GM12801 (cell line): ENCODE measurements at regions not wholly inside any gene's neighbourhood (a gene's known extent, or its start where the extent isn't known, plus 50 kb on each side); places are given as distances from the start of the nearest gene placed in this dataset.

Source experiments
- CTCF ChIP-seq: IDR thresholded peaks from one replicate; pipeline ENCODE4 v1.5.1; 2011; ENCODE audit warnings: control low read depth; ENCODE audit not compliant: insufficient read length; ENCODE audit errors: extremely low read depth

GRCh38 chr12:126685636-126686035 lies 1581.3 kb upstream of the TMEM132C start:
- no peak for TF ChIP-seq CTCF

- TF ChIP-seq CTCF = no peak
Observed at GRCh38 chr12:126688556-126688955, 1578.4 kb upstream of the TMEM132C start.

- no peak for TF ChIP-seq CTCF
Observed at GRCh38 chr12:126700096-126700495, 1566.9 kb upstream of the TMEM132C start.

- no peak for TF ChIP-seq CTCF
Observed at GRCh38 chr12:126704609-126705008, 1562.4 kb upstream of the TMEM132C start.

GRCh38 chr12:126706300-126706699 lies 1560.7 kb upstream of the TMEM132C start:
- no peak for TF ChIP-seq CTCF

- no peak for TF ChIP-seq CTCF
Observed at GRCh38 chr12:126708492-126708896, 1558.5 kb upstream of the TMEM132C start.

GRCh38 chr12:126718365-126718764 lies 1548.6 kb upstream of the TMEM132C start:
- no peak for TF ChIP-seq CTCF

- no peak for TF ChIP-seq CTCF
Observed at GRCh38 chr12:126719912-126720705, 1546.9 kb upstream of the TMEM132C start.
